ENCODE measurements at regions not wholly inside any gene's neighbourhood (a gene's known extent, or its start where the extent isn't known, plus 50 kb on each side); places are given as distances from the start of the nearest gene placed in this dataset.

DNA sequence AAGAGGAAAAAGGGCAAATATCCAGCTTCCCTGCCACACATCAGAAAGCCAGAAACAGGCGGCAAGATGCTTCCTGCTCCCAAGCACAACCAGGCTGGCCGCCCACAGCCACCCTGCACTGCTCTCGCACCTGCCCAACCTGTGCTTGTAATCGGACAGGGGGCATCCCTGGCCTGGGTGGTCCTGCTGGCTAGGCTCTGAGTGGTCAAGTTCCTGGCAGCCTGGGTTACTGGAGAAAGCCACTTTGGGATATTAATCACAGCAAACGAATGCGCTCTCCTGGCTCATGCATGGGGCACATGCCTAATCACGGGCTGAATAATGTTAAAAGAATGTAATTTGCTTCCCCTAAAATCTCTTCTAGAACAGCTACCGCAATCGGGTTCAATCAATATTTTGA lies 442.4 kb downstream of the MCTP2 start:
- H3K4me3 ChIP-seq (ENCODE audit: low read depth, low read length), result no peak overlapping the region
- TF ChIP-seq, protein P1, sequence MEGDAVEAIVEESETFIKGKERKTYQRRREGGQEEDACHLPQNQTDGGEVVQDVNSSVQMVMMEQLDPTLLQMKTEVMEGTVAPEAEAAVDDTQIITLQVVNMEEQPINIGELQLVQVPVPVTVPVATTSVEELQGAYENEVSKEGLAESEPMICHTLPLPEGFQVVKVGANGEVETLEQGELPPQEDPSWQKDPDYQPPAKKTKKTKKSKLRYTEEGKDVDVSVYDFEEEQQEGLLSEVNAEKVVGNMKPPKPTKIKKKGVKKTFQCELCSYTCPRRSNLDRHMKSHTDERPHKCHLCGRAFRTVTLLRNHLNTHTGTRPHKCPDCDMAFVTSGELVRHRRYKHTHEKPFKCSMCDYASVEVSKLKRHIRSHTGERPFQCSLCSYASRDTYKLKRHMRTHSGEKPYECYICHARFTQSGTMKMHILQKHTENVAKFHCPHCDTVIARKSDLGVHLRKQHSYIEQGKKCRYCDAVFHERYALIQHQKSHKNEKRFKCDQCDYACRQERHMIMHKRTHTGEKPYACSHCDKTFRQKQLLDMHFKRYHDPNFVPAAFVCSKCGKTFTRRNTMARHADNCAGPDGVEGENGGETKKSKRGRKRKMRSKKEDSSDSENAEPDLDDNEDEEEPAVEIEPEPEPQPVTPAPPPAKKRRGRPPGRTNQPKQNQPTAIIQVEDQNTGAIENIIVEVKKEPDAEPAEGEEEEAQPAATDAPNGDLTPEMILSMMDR (IDR thresholded peaks at IDR 0.05; ENCODE audit: low read depth, low read length), result no peak

DNA sequence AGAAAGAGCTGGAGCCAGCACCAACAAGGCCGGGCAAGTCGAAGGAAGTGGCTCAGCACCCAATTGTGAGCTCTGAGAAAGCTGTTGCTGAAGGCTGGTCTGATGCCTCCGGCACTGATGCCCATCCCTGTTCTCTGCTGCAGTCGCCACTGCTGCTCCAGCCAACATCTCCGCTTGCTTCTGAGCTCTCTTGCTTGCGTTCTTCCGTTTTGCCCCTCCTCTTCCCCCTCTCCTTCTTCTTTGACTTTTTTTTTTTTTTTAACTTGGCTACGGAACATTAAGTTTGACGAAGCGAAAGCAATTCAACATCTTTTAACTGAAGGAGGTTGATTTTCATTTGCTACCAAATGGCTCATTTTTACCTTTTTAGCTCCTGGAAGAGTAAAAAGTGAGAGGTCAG lies 442.9 kb downstream of the MCTP2 start:
- peak overlapping the region; percentile 27; the same call in 1 of the 2 replicates for H3K4me3 ChIP-seq (ENCODE audit: low read depth, low read length)
- TF ChIP-seq, protein P1 (IDR thresholded peaks at IDR 0.05; ENCODE audit: low read depth, low read length), result no peak

DNA sequence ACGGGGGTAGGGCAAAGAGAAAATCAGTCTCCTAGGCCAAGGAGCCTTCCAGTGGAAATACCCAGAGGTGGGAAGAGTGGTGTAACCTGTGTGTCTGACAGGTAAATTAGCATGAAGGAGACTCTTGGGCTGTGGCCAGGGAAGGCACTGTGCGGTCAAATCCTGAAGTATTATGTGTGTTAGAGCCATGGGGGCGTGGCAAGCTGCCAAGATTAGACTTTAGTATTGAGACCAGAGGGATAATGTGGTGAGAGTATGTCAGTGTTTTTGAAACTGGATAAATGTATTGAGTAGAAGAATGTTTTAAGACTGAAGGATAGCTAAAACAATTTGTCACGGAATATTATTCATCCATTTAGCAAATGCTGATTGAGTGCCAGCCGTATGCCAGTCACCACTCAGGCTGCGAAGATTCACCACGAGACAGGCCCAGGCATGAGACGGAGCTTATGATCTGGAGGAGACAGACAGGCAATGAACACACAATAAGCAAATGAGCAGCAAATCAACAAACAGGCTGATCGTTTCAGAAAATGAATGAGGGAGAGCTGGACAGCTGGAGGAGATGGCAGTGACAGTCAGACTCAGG lies 445.9 kb downstream of the MCTP2 start:
- TF ChIP-seq, protein P1 (IDR thresholded peaks at IDR 0.05; ENCODE audit: low read depth, low read length), result no peak
- H3K4me3 ChIP-seq (ENCODE audit: low read depth, low read length), result no peak overlapping the region

DNA sequence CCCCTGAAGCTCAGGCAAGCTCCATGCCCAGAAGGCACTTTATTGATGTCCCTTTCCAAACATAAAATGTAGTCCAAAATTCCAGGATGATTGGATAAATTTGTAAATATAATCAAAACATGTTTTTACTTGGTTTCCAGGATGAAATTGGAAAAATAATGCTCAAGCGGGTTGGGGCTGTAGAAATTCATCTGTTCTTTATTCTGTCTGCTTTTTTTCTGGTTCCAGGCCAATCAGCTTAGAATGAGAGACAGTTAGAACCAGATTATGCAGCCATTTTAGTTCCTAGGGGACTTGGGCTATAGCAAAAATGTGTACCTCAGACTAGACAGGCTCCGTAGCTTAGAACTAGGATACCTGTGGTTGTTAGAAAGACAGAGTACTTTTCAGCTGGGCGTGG lies 450.8 kb downstream of the MCTP2 start:
- H3K4me3 ChIP-seq (ENCODE audit: low read depth, low read length), result no peak overlapping the region
- TF ChIP-seq, protein P1 (IDR thresholded peaks at IDR 0.05; ENCODE audit: low read depth, low read length), result no peak

DNA sequence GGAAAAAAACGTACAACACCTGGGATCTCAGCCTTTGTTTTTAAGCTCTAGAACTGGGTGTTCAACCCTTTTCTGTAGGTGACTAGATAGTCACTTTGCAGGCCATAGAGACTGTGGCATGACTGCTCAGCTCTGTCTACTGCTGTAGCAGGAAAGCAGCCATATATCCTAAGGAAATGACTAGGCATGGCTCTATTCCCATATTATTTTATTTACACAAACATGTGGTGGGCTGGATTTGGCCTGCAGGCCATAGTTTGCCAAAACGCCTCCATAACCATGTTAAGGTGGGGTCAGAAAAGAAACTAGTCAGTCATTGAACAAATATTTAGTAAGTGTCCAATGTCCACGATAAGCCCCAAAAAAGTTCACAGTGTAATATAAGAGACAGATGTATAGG lies 452.5 kb downstream of the MCTP2 start:
- no peak overlapping the region for H3K4me3 ChIP-seq (ENCODE audit: low read depth, low read length)
- TF ChIP-seq, protein P1 (IDR thresholded peaks at IDR 0.05; ENCODE audit: low read depth, low read length), result no peak

DNA sequence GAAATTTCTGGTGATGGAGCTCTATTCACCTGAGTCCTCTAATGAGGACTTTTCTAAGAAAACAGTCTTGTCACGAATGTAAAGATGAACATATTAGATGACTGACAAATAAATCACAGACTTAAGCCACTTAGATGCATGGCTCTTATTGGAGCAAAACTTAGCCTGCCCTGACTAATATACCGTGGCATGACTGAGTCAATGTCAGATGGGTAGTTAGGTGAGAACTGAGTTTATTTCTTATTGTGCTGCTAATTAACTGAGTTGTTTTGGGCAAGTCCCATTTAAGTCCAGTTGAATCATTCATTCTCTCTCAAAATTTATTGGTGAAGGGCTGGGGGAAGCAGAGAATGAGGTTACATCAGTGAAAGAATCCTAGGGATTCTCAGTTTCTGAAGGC lies 459.8 kb downstream of the MCTP2 start:
- TF ChIP-seq, protein P1 (IDR thresholded peaks at IDR 0.05; ENCODE audit: low read depth, low read length), result no peak

DNA sequence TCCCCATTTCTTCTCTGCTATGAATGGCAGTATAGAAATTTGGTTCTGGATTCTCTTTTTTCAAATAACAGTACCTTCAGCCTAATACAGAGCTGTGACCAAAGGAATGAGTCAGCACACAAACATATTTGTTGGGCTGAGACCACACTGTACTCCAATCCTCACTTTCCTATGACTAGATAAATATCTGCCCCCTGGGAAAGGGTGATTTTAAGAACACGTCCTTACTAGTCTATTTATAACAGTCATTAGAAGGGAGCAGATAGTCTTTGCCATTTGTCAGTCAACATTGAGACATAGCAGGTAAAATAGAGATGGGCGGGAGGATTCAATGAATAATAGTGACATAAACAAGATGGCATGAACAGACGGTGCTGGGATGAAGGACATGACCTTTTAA lies 461.3 kb downstream of the MCTP2 start:
- TF ChIP-seq, protein P1 (IDR thresholded peaks at IDR 0.05; ENCODE audit: low read depth, low read length), result no peak
- no peak overlapping the region for H3K4me3 ChIP-seq (ENCODE audit: low read depth, low read length)

More for the DNA sequence above, 459.8 kb downstream of the MCTP2 start:
- no peak overlapping the region for H3K4me3 ChIP-seq (ENCODE audit: low read depth, low read length)
